Adrenal gland (tissue), 5 donors: ENCODE measurements at regions not wholly inside any gene's neighbourhood (a gene's known extent, or its start where the extent isn't known, plus 50 kb on each side); places are given as distances from the start of the nearest gene placed in this dataset.

Experiments
- POLR2A ChIP-seq, 2 donors: fragments of 450-650 bp; IDR thresholded peaks; one replicate each; pipeline ENCODE4 v1.6.1; 2017; ENCODE audit warnings: antibody characterized with exemption in 2 of 2, mild to moderate bottlenecking in 2 of 2, moderate library complexity in 1 of 2
- TF ChIP-seq, protein P1 (sequence below), 6 experiments: fragments of 450-650 bp in 4 of 6; fragments of 200-600 bp in 2 of 6; sonication (generic) in 1 of 6; IDR thresholded peaks; 1 replicate in 5 of 6; 2 replicates in 1 of 6; pipeline versions ENCODE4 v1.5.1 to v1.8.0; 2016 to 2021; ENCODE audit warnings: antibody characterized with exemption in 6 of 6, mild to moderate bottlenecking in 2 of 6, moderate library complexity in 1 of 6
- donor health status: DM: no; HTN: no; CAD: no.

DNA sequence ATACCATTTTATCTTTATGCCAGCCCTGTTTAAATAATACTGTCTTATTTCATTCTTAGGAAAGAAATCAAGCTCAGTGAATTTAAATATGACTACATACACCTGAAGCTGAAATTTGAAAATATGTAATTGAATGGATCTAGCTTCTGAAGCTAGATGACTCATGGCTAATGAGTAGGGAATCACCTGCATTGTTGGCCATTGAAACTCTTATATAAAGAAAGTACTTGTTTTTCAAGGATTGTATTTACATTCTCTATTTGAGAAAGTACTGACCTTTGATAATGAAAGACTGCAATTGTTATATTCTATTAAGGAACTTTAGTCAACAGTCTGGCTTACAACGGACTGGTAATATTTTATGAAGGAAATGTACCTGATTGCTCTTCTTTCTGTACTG, 346.7 kb upstream of the LRATD1 start:
- TF ChIP-seq, protein P1, sequence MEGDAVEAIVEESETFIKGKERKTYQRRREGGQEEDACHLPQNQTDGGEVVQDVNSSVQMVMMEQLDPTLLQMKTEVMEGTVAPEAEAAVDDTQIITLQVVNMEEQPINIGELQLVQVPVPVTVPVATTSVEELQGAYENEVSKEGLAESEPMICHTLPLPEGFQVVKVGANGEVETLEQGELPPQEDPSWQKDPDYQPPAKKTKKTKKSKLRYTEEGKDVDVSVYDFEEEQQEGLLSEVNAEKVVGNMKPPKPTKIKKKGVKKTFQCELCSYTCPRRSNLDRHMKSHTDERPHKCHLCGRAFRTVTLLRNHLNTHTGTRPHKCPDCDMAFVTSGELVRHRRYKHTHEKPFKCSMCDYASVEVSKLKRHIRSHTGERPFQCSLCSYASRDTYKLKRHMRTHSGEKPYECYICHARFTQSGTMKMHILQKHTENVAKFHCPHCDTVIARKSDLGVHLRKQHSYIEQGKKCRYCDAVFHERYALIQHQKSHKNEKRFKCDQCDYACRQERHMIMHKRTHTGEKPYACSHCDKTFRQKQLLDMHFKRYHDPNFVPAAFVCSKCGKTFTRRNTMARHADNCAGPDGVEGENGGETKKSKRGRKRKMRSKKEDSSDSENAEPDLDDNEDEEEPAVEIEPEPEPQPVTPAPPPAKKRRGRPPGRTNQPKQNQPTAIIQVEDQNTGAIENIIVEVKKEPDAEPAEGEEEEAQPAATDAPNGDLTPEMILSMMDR (IDR thresholded peaks at IDR 0.05) = no peak
- no peak for TF ChIP-seq POLR2A (IDR thresholded peaks at IDR 0.05)
